ENCODE measurements at regions not wholly inside any gene's neighbourhood (a gene's known extent, or its start where the extent isn't known, plus 50 kb on each side); places are given as distances from the start of the nearest gene placed in this dataset.

DNA sequence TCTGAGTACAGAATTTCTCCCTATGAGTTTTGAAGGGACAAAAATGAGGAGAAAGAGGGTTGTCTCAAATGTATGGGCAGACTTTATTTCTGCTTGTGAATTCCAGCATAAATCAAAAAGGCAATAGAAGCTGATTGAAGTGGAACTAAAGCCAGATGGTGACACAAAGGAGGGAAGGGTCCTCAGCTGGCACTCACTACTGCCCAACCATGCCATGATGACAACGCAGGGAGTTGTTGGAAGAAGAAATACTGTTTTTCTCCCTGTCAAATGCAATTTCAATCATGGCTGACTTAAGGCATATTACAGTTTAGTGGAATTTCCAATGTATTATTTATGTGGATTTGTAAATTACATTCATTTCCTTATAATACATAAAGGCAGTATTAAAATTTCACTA lies 805.8 kb downstream of the ADGRL2 start:
- TF ChIP-seq, protein P1, sequence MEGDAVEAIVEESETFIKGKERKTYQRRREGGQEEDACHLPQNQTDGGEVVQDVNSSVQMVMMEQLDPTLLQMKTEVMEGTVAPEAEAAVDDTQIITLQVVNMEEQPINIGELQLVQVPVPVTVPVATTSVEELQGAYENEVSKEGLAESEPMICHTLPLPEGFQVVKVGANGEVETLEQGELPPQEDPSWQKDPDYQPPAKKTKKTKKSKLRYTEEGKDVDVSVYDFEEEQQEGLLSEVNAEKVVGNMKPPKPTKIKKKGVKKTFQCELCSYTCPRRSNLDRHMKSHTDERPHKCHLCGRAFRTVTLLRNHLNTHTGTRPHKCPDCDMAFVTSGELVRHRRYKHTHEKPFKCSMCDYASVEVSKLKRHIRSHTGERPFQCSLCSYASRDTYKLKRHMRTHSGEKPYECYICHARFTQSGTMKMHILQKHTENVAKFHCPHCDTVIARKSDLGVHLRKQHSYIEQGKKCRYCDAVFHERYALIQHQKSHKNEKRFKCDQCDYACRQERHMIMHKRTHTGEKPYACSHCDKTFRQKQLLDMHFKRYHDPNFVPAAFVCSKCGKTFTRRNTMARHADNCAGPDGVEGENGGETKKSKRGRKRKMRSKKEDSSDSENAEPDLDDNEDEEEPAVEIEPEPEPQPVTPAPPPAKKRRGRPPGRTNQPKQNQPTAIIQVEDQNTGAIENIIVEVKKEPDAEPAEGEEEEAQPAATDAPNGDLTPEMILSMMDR (IDR thresholded peaks at IDR 0.05), result no peak
- no peak for TF ChIP-seq POLR2A (IDR thresholded peaks at IDR 0.05)
